22Rv1 (cell line): ENCODE measurements at regions not wholly inside any gene's neighbourhood (a gene's known extent, or its start where the extent isn't known, plus 50 kb on each side); places are given as distances from the start of the nearest gene placed in this dataset.

ENCODE experiments used
- CTCF ChIP-seq: fragments of 450-650 bp; IDR thresholded peaks from 2 replicates; pipeline ENCODE4 v1.5.1; 2017; ENCODE audit warnings: mild to moderate bottlenecking
- ZFX ChIP-seq: fragments of 450-650 bp; IDR thresholded peaks from 2 replicates; pipeline ENCODE4 v1.6.1; 2017; ENCODE audit warnings: antibody characterized with exemption, borderline replicate concordance

GRCh38 chr4:157591245-157591644, 370.7 kb downstream of the GRIA2 start:
- TF ChIP-seq CTCF (no peak), ZFX (no peak)
